GM12801 (cell line): ENCODE measurements at regions not wholly inside any gene's neighbourhood (a gene's known extent, or its start where the extent isn't known, plus 50 kb on each side); places are given as distances from the start of the nearest gene placed in this dataset.

Experiments
- TF ChIP-seq, protein P1 (sequence below): IDR thresholded peaks from one replicate; pipeline ENCODE4 v1.5.1; 2011; ENCODE audit warnings: control low read depth; ENCODE audit not compliant: insufficient read length; ENCODE audit errors: extremely low read depth

DNA sequence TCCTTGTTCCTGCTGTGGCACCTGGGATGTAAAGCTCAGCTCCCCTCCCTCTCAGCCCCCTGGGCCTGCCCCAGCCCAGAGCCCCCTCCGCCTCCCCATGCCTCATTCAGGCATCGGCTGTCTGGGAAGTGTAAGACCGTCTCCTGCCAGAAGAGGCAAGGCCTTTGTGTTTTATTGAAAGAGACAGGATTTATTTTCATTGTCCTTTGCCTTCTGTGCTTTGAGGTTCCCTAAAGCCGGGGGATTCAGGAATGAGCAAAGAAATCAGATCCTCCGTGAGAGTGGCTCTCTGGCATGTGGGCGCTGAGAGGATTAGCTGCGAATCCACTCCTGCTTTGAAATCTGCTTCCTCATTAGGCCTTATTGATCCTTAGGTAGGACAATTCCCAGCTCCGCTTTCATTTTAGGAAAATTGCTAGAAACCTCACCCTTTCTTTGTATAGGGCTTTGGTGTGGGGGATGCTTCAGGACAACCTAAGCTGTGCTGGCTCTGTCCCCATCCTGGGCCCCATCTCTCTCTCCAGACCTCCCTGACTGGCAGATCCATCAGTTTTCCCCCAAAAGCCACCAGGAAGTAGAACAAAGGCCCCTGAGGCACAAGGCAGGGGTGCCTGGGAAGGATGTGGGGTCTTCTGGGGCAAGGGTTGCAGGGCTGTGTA lies 211.5 kb upstream of the TNRC6C start:
- TF ChIP-seq, protein P1, sequence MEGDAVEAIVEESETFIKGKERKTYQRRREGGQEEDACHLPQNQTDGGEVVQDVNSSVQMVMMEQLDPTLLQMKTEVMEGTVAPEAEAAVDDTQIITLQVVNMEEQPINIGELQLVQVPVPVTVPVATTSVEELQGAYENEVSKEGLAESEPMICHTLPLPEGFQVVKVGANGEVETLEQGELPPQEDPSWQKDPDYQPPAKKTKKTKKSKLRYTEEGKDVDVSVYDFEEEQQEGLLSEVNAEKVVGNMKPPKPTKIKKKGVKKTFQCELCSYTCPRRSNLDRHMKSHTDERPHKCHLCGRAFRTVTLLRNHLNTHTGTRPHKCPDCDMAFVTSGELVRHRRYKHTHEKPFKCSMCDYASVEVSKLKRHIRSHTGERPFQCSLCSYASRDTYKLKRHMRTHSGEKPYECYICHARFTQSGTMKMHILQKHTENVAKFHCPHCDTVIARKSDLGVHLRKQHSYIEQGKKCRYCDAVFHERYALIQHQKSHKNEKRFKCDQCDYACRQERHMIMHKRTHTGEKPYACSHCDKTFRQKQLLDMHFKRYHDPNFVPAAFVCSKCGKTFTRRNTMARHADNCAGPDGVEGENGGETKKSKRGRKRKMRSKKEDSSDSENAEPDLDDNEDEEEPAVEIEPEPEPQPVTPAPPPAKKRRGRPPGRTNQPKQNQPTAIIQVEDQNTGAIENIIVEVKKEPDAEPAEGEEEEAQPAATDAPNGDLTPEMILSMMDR: no peak

GRCh38 chr17:77748436-77748835 lies 210.1 kb upstream of the TNRC6C start:
- TF ChIP-seq, protein P1: no peak

GRCh38 chr17:77749321-77749751 lies 209.2 kb upstream of the TNRC6C start:
- TF ChIP-seq, protein P1: no peak

DNA sequence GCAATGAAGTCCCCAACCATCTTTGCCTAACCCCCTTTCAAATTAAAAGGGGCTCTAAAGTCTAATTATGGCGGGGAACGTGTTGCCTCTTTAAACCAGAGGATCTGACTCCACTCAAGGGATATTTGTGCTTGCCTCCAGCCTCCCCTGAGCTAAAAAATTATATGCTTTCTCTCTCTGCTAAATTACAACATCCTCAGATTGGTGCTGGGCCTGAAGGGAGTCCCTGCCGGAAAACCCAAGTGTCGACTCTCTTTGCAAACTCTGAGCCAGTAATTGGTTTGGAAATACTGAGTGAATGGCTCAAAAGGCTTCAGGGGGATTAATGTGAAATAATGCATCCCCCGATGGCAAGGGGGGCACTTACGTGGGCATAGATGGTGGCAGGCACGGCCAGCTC lies 208.5 kb upstream of the TNRC6C start:
- TF ChIP-seq, protein P1: no peak

DNA sequence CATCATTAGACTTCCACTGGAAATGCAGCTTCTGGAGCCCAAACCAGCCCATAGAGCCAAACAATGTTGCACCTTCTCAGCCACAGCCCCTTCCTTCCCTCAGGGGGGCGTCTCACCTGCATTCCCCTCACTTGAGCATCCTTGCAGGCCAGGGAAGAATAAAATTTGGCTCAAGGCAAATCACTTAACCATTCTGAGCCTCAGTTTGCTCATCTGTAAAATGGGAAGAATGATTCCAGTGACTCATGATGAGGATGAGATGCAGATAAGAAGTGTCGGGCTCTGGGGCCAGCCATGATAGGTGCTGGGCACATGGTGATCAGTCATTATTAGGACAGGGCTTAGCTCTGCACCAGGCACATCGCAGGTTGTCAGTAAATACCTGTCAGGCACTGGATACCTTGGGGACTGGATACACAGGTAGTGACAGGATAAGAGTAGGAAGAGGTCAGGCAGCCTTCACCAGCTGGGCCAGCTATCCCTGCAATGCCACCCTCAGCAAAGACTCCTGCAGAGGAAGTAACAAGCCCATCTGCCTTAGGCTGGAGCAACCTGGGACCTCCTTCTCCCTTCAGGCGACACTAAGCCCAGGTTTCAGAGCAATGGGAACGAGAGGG lies 208.0 kb upstream of the TNRC6C start:
- TF ChIP-seq, protein P1: no peak

GRCh38 chr17:77753246-77753645 lies 205.3 kb upstream of the TNRC6C start:
- TF ChIP-seq, protein P1: no peak

GRCh38 chr17:77753691-77754245 lies 204.7 kb upstream of the TNRC6C start:
- TF ChIP-seq, protein P1: no peak
